H1 (cell line): ENCODE measurements at regions not wholly inside any gene's neighbourhood (a gene's known extent, or its start where the extent isn't known, plus 50 kb on each side); places are given as distances from the start of the nearest gene placed in this dataset.

Experiments
- CHD2 ChIP-seq: IDR thresholded peaks from 2 replicates; pipeline ENCODE4 v1.6.1; 2012; ENCODE audit warnings: low read length, improper control_type of control experiment
- CTCF ChIP-seq, 3 experiments: IDR thresholded peaks; 1 replicate in 2 of 3; 2 replicates in 1 of 3; pipeline versions ENCODE4 v1.5.1 to v1.6.1; 2011; ENCODE audit warnings: low read length in 3 of 3, mild to moderate bottlenecking in 3 of 3, inconsistent platforms in 2 of 3, low read depth in 1 of 3, moderate library complexity in 1 of 3; ENCODE audit not compliant: insufficient read depth in 1 of 3; ENCODE audit errors: control extremely low read depth in 1 of 3
- EP300 ChIP-seq, 2 experiments: IDR thresholded peaks; 1 replicate in 1 of 2; 2 replicates in 1 of 2; pipeline ENCODE4 v1.6.1; 2011 to 2012; ENCODE audit warnings: low read depth in 2 of 2, low read length in 2 of 2, mild to moderate bottlenecking in 2 of 2, borderline replicate concordance in 1 of 2, inconsistent platforms in 1 of 2, moderate library complexity in 1 of 2
- EZH2 ChIP-seq: fragments of 200-600 bp; sonication (generic); IDR thresholded peaks from 2 replicates; pipeline ENCODE4 v1.7.1; 2012; ENCODE audit warnings: low read depth, mild to moderate bottlenecking, moderate library complexity, low read length, inconsistent platforms; ENCODE audit not compliant: severe bottlenecking
- HDAC6 ChIP-seq: IDR thresholded peaks from one replicate; pipeline ENCODE4 v1.7.1; 2012; ENCODE audit warnings: low read depth, mild to moderate bottlenecking, inconsistent platforms, low read length, moderate library complexity
- JUN ChIP-seq: IDR thresholded peaks from 2 replicates; pipeline ENCODE4 v1.6.1; 2011; ENCODE audit warnings: low read depth, mild to moderate bottlenecking, improper control_type of control experiment, low read length
- POLR2AphosphoS5 ChIP-seq: IDR thresholded peaks from 2 replicates; pipeline ENCODE4 v1.6.1; 2011; ENCODE audit warnings: low read depth, low read length
- SP1 ChIP-seq: IDR thresholded peaks from 2 replicates; pipeline ENCODE4 v1.6.1; 2011; ENCODE audit warnings: low read depth, low read length

- TF ChIP-seq CTCF (IDR thresholded peaks at IDR 0.05; ENCODE audit: control extremely low read depth in 1 of 3, insufficient read depth in 1 of 3, low read depth in 1 of 3, low read length in 3 of 3) (no peak), CHD2 (no peak), JUN (no peak), SP1 (no peak), EZH2 (no peak), HDAC6 (no peak), EP300 (IDR thresholded peaks at IDR 0.05; ENCODE audit: borderline replicate concordance in 1 of 2, low read depth in 2 of 2, low read length in 2 of 2) (no peak), POLR2AphosphoS5 (no peak)
Measured at GRCh38 chr3:74360406-74360805, 254.1 kb downstream of the CNTN3 start.
